ENCODE measurements at regions not wholly inside any gene's neighbourhood (a gene's known extent, or its start where the extent isn't known, plus 50 kb on each side); places are given as distances from the start of the nearest gene placed in this dataset.

DNA sequence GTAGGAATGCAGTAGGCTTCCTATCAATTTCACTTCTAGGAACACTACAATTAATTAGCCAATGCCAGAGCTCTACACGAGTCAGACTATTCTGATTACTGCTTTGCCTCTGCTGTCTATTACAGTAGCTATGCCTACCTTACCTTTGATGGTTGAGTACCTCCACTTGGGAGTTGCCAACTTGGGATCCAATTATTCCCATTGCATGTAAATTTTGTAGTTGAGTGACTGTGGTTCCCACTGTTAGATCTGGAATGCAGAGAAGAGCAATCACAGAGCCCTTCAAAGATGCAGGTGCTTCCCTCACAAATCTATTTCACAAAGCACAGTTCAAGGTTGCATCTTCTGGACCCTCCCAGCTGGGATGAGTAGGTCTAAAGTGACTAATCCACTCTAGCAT lies 62.9 kb upstream of the AASS start:
- TF ChIP-seq, protein P1, sequence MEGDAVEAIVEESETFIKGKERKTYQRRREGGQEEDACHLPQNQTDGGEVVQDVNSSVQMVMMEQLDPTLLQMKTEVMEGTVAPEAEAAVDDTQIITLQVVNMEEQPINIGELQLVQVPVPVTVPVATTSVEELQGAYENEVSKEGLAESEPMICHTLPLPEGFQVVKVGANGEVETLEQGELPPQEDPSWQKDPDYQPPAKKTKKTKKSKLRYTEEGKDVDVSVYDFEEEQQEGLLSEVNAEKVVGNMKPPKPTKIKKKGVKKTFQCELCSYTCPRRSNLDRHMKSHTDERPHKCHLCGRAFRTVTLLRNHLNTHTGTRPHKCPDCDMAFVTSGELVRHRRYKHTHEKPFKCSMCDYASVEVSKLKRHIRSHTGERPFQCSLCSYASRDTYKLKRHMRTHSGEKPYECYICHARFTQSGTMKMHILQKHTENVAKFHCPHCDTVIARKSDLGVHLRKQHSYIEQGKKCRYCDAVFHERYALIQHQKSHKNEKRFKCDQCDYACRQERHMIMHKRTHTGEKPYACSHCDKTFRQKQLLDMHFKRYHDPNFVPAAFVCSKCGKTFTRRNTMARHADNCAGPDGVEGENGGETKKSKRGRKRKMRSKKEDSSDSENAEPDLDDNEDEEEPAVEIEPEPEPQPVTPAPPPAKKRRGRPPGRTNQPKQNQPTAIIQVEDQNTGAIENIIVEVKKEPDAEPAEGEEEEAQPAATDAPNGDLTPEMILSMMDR (IDR thresholded peaks at IDR 0.05; ENCODE audit: low read depth, low read length), result no peak

DNA sequence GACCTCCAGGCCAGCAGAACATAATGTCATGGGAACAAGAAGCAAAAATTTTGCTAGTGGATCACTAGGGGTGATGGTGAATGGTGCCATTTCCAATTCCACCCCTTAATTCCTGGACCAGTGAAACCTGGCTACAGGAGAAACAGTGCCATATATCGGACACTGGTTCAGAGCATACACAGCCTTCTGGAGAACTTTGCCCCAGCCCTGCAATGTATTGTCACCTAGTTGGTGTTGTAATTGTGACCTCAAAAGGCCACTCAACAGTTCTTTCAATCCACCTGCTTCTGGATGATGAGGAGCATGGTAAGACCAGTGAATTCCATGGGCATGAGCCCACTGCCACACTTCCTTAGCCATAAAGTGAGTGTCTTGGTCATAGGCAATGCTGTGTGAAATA lies 59.8 kb upstream of the AASS start:
- no peak overlapping the region for H3K4me3 ChIP-seq (replicated peaks in 1 of 2; ENCODE audit: low read depth in 2 of 2, low read length in 2 of 2)
- DNase-seq (ENCODE audit: low read depth in 2 of 2), result no peak
- TF ChIP-seq, protein P1 (IDR thresholded peaks at IDR 0.05; ENCODE audit: low read depth, low read length), result no peak

More for the DNA sequence above, 62.9 kb upstream of the AASS start:
- no peak for DNase-seq (ENCODE audit: low read depth in 2 of 2)
- no peak overlapping the region for H3K4me3 ChIP-seq (replicated peaks in 1 of 2; ENCODE audit: low read depth in 2 of 2, low read length in 2 of 2)

DNA sequence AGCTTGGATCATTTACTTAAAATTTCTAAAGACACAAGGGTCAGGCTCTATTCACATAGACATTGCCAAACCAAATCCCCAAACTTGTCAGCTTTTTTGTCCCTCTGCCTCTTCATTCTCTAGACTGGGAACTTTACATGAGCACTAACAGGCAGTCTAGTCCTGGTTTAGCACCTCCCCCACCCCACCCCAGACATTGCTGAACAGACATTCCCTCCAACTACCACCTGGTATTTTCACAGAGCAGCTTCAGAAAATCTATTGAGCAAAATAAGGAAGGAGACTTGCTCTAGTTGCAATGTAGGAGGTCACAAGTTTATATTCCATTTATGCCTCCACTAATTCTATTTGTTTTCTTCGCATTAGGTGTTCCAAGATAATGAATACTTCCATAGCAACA lies 56.8 kb upstream of the AASS start:
- TF ChIP-seq, protein P1 (IDR thresholded peaks at IDR 0.05; ENCODE audit: low read depth, low read length), result no peak
- no peak for DNase-seq (ENCODE audit: low read depth in 2 of 2)

DNA sequence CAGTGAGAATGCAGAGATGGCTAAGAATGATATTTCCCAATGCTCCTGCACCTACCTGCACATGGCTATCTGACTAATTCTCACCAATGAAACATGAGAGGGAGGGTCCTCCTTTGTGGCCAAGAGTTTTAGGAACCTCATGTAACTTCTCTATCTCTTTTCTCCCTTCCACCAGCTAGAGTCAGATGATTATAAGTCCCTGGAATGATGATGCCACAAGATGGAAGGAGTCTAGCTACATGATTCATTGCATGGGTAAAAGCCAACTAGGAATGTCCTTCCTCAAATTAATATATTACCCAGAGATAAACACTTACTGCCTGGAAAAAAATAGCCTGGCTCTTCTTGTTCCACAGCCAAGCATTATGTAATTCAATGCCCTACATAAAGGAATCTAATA lies 55.1 kb upstream of the AASS start:
- peak; percentile 17 to 24 for DNase-seq (ENCODE audit: low read depth in 2 of 2)
- H3K4me3 ChIP-seq (replicated peaks in 1 of 2; ENCODE audit: low read depth in 2 of 2, low read length in 2 of 2), result no peak overlapping the region
- TF ChIP-seq, protein P1 (IDR thresholded peaks at IDR 0.05; ENCODE audit: low read depth, low read length), result no peak

More for the DNA sequence above, 56.8 kb upstream of the AASS start:
- H3K4me3 ChIP-seq (replicated peaks in 1 of 2; ENCODE audit: low read depth in 2 of 2, low read length in 2 of 2), result no peak overlapping the region

DNA sequence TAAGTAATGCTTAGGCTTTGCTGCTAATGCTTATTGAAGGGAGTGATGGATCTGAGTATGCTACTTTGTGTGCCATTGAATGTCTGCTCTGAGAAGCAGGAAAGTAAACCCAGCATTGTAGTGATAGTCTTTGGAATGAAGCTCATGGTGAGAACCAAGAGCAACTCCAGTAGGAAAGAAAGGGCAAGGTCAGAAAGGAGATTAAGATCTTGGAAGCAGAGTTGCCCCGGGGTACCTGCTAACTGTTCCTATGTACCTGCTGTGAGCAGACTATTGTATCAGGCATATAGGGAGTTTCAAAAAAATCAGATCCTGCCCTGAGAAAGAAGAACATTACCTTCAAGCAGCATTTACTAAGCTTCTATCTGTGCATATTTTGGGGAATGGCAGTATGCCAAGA lies 54.5 kb upstream of the AASS start:
- H3K4me3 ChIP-seq (replicated peaks in 1 of 2; ENCODE audit: low read depth in 2 of 2, low read length in 2 of 2), result no peak overlapping the region
- DNase-seq (ENCODE audit: low read depth in 2 of 2), result no peak
- TF ChIP-seq, protein P1 (IDR thresholded peaks at IDR 0.05; ENCODE audit: low read depth, low read length), result no peak

All from cardiac fibroblast (primary cell).